NT2/D1 (cell line): ENCODE measurements at regions not wholly inside any gene's neighbourhood (a gene's known extent, or its start where the extent isn't known, plus 50 kb on each side); places are given as distances from the start of the nearest gene placed in this dataset.

Source experiments
- SUZ12 ChIP-seq: IDR thresholded peaks from 2 replicates; pipeline ENCODE4 v1.6.1; 2011; ENCODE audit not compliant: insufficient read length, insufficient read depth; ENCODE audit errors: extremely low read depth
- YY1 ChIP-seq: IDR thresholded peaks from 2 replicates; pipeline ENCODE4 v1.6.1; 2011; ENCODE audit not compliant: insufficient read length, insufficient read depth
- ZNF274 ChIP-seq: IDR thresholded peaks from 2 replicates; pipeline ENCODE4 v1.6.1; 2011; ENCODE audit warnings: mild to moderate bottlenecking, low read depth, low read length

DNA sequence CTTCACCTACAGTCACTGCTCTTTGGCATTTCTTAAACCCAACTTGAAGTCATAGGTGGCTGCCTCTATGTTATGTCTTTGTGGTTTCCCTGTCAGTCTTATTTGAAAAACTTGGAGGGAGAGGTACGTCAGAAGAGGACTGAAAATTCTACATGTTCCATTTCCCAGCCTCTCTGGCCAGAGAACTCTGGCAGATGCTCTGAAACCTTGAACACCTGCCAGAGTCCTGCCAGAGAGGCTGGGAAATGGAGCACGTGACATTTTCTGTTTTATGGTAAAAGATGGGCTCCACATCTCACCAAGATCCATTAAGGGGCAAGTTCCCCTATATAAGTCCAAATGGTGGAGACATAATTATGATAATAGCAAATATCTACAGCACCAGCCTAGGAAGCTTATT is 99.5 kb downstream of the MAFB start:
- TF ChIP-seq YY1 (no peak), ZNF274 (no peak), SUZ12 (no peak)
